IMR-90 (cell line): ENCODE measurements at regions not wholly inside any gene's neighbourhood (a gene's known extent, or its start where the extent isn't known, plus 50 kb on each side); places are given as distances from the start of the nearest gene placed in this dataset.

ENCODE experiments used
- ATAC-seq: fragments of 200-7000 bp; cut with Tn5 transposase; 2 replicates; pipeline ENCODE4 v1.9.1; 2020; ENCODE audit warnings: low read depth, mild to moderate bottlenecking, moderate library complexity
- BruUV-seq: library from RNA; stranded (reverse); fragments of 400-500 nt; replicated peaks from 2 replicates; lab custom pipeline; 2021; lab: Mats Ljungman, UMichigan
- CTCF ChIA-PET: fragments of 300-600 bp; formaldehyde crosslinking; extraction: SDS; loops from one replicate; lab custom pipeline; 2021; ENCODE audit warnings: antibody characterized with exemption; lab: Yijun Ruan, JAX
- POLR2A ChIA-PET: fragments of 300-600 bp; sonication (Branson Sonifier 250); formaldehyde crosslinking; loops from one replicate; lab custom pipeline; 2022; ENCODE audit warnings: antibody characterized with exemption; ENCODE audit not compliant: unreplicated experiment; lab: Charles Lee
- DNase-seq: peaks from one replicate; pipeline ENCODE4 v3.0.0; 2013
- H2AFZ ChIP-seq: replicated peaks from 2 replicates; pipeline ENCODE3; 2013; ENCODE audit warnings: low read length, mild to moderate bottlenecking; ENCODE audit not compliant: poor library complexity
- H2AK5ac ChIP-seq: 2 replicates; pipeline ENCODE4 v1.6.1; 2013; ENCODE audit warnings: low read depth, low read length, inconsistent platforms
- H2AK9ac ChIP-seq: replicated peaks from 2 replicates; pipeline ENCODE3; 2013; ENCODE audit warnings: mild to moderate bottlenecking, low read depth, low read length, moderate library complexity; ENCODE audit not compliant: poor library complexity
- H2BK120ac ChIP-seq: 2 replicates; pipeline ENCODE4 v1.6.1; 2013; ENCODE audit warnings: low read depth, low read length, inconsistent platforms
- H2BK15ac ChIP-seq: 3 replicates; pipeline ENCODE4 v1.6.1; 2013; ENCODE audit warnings: low read depth, low read length, inconsistent platforms
- H2BK20ac ChIP-seq: 2 replicates; pipeline ENCODE4 v1.6.1; 2013; ENCODE audit warnings: low read depth, mild to moderate bottlenecking, inconsistent platforms, low read length, moderate library complexity
- H2BK5ac ChIP-seq: 2 replicates; pipeline ENCODE4 v1.6.1; 2013; ENCODE audit warnings: mild to moderate bottlenecking, low read depth, low read length, inconsistent platforms; ENCODE audit not compliant: poor library complexity, severe bottlenecking
- H3K14ac ChIP-seq: replicated peaks from 2 replicates; pipeline ENCODE4 v1.6.1; 2013; ENCODE audit warnings: low read depth, low read length, inconsistent platforms
- H3K18ac ChIP-seq: 2 replicates; pipeline ENCODE4 v1.6.1; 2013; ENCODE audit warnings: low read depth, low read length, control low read depth
- H3K23ac ChIP-seq: 2 replicates; pipeline ENCODE4 v1.6.1; 2013; ENCODE audit warnings: low read depth, low read length, inconsistent platforms
- H3K27ac ChIP-seq: 2 replicates; pipeline ENCODE4 v1.5.1; 2013; ENCODE audit warnings: mild to moderate bottlenecking, control low read depth, low read length; ENCODE audit not compliant: insufficient read depth
- H3K27me3 ChIP-seq: 2 replicates; pipeline ENCODE4 v1.6.1; 2013; ENCODE audit warnings: low read length; ENCODE audit not compliant: control insufficient read depth, insufficient read depth
- H3K36me3 ChIP-seq: 2 replicates; pipeline ENCODE4 v1.6.1; 2013; ENCODE audit warnings: low read length, mixed read lengths; ENCODE audit not compliant: control insufficient read depth, insufficient read depth
- H3K4ac ChIP-seq: 2 replicates; pipeline ENCODE4 v1.6.1; 2013; ENCODE audit warnings: low read depth, low read length, inconsistent platforms
- H3K4me1 ChIP-seq: 2 replicates; pipeline ENCODE4 v1.6.1; 2013; ENCODE audit warnings: low read length, mixed read lengths; ENCODE audit not compliant: control insufficient read depth, insufficient read depth
- H3K4me2 ChIP-seq: 2 replicates; pipeline ENCODE4 v1.6.1; 2013; ENCODE audit warnings: low read depth, mild to moderate bottlenecking, control low read depth, low read length, moderate library complexity
- H3K4me3 ChIP-seq: 2 replicates; pipeline ENCODE4 v1.5.1; 2013; ENCODE audit warnings: low read depth, mild to moderate bottlenecking, control low read depth, low read length, moderate library complexity; ENCODE audit not compliant: insufficient read depth
- H3K56ac ChIP-seq: 2 replicates; pipeline ENCODE4 v1.6.1; 2013; ENCODE audit warnings: low read length, inconsistent platforms; ENCODE audit not compliant: insufficient read depth; ENCODE audit errors: extremely low read depth
- H3K79me1 ChIP-seq, 2 experiments: 2 replicates each; pipeline ENCODE4 v1.6.1; 2013; ENCODE audit warnings: low read length in 2 of 2, inconsistent platforms in 1 of 2, low read depth in 1 of 2
- H3K9ac ChIP-seq: 2 replicates; pipeline ENCODE4 v1.6.1; 2013; ENCODE audit warnings: low read depth, low read length, control low read depth
- H3K9me1 ChIP-seq: 2 replicates; pipeline ENCODE4 v1.6.1; 2013; ENCODE audit warnings: low read length, inconsistent platforms; ENCODE audit not compliant: insufficient read depth
- H3K9me3 ChIP-seq: 2 replicates; pipeline ENCODE4 v1.6.1; 2013; ENCODE audit warnings: low read length; ENCODE audit not compliant: control insufficient read depth, insufficient read depth
- H4K20me1 ChIP-seq: 2 replicates; pipeline ENCODE4 v1.6.1; 2013; ENCODE audit warnings: low read length, inconsistent platforms; ENCODE audit not compliant: insufficient read depth
- H4K5ac ChIP-seq: 2 replicates; pipeline ENCODE4 v1.6.1; 2013; ENCODE audit warnings: mild to moderate bottlenecking, low read depth, low read length, control low read depth
- H4K8ac ChIP-seq, 2 experiments: 2 replicates each; pipeline ENCODE4 v1.6.1; 2013; ENCODE audit warnings: low read depth in 2 of 2, low read length in 2 of 2, control low read depth in 1 of 2, inconsistent platforms in 1 of 2
- H4K91ac ChIP-seq: 2 replicates; pipeline ENCODE4 v1.6.1; 2013; ENCODE audit warnings: low read depth, low read length, inconsistent platforms; ENCODE audit not compliant: insufficient read depth
- BHLHE40 ChIP-seq: fragments of 150-350 bp; IDR thresholded peaks from 2 replicates; pipeline ENCODE4 v1.6.1; 2016; ENCODE audit warnings: mild to moderate bottlenecking, low read depth, low read length
- CHD1 ChIP-seq: IDR thresholded peaks from 2 replicates; pipeline ENCODE4 v1.6.1; 2012; ENCODE audit warnings: low read depth, low read length, improper control_type of control experiment
- FOS ChIP-seq: fragments of 150-350 bp; IDR thresholded peaks from 2 replicates; pipeline ENCODE4 v1.6.1; 2016; ENCODE audit warnings: low read depth, low read length
- MAFK ChIP-seq: IDR thresholded peaks from 2 replicates; pipeline ENCODE4 v1.6.1; 2012; ENCODE audit warnings: low read depth, low read length, improper control_type of control experiment
- MAZ ChIP-seq: IDR thresholded peaks from 2 replicates; pipeline ENCODE4 v1.6.1; 2012; ENCODE audit warnings: low read depth, mild to moderate bottlenecking, low read length, improper control_type of control experiment, moderate library complexity, borderline replicate concordance
- POLR2A ChIP-seq: IDR thresholded peaks from 2 replicates; pipeline ENCODE4 v1.6.1; 2012; ENCODE audit warnings: mild to moderate bottlenecking, low read depth, low read length
- RAD21 ChIP-seq: IDR thresholded peaks from 2 replicates; pipeline ENCODE4 v1.6.1; 2012; ENCODE audit warnings: low read length, improper control_type of control experiment
- RFX5 ChIP-seq: IDR thresholded peaks from 2 replicates; pipeline ENCODE4 v1.8.0; 2012; ENCODE audit warnings: low read depth, mild to moderate bottlenecking, low read length, moderate library complexity
- WGBS, 2 experiments: methylation state at CpG; one replicate each; pipeline versions ENCODE4 v1.1.5 to v1.1.7; 2013; ENCODE audit warnings: missing lambda C conversion rate in 2 of 2; ENCODE audit not compliant: insufficient read length in 1 of 2; ENCODE audit errors: extremely low coverage in 2 of 2; 5-methylcytosine and 5-hydroxymethylcytosine counted together
- dilution Hi-C: fragments of 300-500 bp; cut with HindIII; formaldehyde crosslinking; loops from one replicate; pipeline ENCODE4 v1.14.3; 2018; ENCODE audit warnings: low sequenced_read_pairs; ENCODE audit not compliant: unreplicated experiment
- in situ Hi-C: fragments of 300-500 bp; cut with MboI; formaldehyde crosslinking; loops from 3 replicates; pipeline ENCODE4 v1.14.3; 2019; ENCODE audit warnings: low sequenced_read_pairs, inconsistent platforms, mixed read lengths
- intact Hi-C: fragments of 100-400 bp; cut with micrococcal nuclease; formaldehyde crosslinking; loops from 2 replicates; pipeline ENCODE4 v1.10.0; 2022
- TF ChIP-seq, protein P1 (sequence below): fragments of 150-350 bp; IDR thresholded peaks from 2 replicates; pipeline ENCODE4 v1.6.1; 2016; ENCODE audit warnings: low read depth, mild to moderate bottlenecking, low read length, moderate library complexity, borderline replicate concordance
- TF ChIP-seq, protein P2 (sequence below): conservative IDR thresholded peaks from 2 replicates; pipeline ENCODE4 v1.5.1; 2012; ENCODE audit warnings: mild to moderate bottlenecking, low read depth, low read length, improper control_type of control experiment
- TF ChIP-seq, protein P3 (sequence below): fragments of 150-350 bp; IDR thresholded peaks from 2 replicates; pipeline ENCODE4 v1.6.1; 2017; ENCODE audit warnings: mild to moderate bottlenecking, antibody characterized with exemption, low read length, low read depth

DNA sequence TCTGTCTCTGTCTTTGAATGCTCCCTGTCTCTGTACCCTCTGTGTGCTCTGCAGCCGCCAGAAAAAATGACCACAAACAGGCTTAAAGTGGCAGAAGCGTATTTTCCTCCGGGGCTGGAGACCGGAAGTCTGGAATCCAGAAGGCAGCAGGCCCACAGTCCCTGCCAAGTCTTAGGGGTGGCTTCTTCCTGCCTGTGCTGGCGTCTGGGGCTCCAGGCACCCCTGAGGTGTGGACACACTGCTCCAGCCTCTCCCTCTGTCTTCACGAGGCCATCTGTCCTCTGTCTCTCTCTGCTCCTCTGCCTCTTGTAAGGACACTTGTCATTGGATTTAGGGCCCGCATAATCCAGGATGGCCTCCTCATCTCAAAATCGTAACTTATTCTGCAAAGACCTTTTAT, 298.4 kb upstream of the IRX4 start:
- ATAC-seq = no peak
- in situ Hi-C loops = no loop called here

More for the DNA sequence above, 298.4 kb upstream of the IRX4 start:
- H3K4me2 ChIP-seq = no peak overlapping the region
- TF ChIP-seq, protein P1, sequence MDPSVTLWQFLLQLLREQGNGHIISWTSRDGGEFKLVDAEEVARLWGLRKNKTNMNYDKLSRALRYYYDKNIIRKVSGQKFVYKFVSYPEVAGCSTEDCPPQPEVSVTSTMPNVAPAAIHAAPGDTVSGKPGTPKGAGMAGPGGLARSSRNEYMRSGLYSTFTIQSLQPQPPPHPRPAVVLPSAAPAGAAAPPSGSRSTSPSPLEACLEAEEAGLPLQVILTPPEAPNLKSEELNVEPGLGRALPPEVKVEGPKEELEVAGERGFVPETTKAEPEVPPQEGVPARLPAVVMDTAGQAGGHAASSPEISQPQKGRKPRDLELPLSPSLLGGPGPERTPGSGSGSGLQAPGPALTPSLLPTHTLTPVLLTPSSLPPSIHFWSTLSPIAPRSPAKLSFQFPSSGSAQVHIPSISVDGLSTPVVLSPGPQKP = no peak
- TF ChIP-seq BHLHE40 (no peak), MAZ (no peak), MAFK (no peak), CHD1 (no peak), POLR2A (no peak), RFX5 (no peak), FOS (no peak), RAD21 (no peak)
- TF ChIP-seq, protein P2, sequence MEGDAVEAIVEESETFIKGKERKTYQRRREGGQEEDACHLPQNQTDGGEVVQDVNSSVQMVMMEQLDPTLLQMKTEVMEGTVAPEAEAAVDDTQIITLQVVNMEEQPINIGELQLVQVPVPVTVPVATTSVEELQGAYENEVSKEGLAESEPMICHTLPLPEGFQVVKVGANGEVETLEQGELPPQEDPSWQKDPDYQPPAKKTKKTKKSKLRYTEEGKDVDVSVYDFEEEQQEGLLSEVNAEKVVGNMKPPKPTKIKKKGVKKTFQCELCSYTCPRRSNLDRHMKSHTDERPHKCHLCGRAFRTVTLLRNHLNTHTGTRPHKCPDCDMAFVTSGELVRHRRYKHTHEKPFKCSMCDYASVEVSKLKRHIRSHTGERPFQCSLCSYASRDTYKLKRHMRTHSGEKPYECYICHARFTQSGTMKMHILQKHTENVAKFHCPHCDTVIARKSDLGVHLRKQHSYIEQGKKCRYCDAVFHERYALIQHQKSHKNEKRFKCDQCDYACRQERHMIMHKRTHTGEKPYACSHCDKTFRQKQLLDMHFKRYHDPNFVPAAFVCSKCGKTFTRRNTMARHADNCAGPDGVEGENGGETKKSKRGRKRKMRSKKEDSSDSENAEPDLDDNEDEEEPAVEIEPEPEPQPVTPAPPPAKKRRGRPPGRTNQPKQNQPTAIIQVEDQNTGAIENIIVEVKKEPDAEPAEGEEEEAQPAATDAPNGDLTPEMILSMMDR = no peak
- TF ChIP-seq, protein P3, sequence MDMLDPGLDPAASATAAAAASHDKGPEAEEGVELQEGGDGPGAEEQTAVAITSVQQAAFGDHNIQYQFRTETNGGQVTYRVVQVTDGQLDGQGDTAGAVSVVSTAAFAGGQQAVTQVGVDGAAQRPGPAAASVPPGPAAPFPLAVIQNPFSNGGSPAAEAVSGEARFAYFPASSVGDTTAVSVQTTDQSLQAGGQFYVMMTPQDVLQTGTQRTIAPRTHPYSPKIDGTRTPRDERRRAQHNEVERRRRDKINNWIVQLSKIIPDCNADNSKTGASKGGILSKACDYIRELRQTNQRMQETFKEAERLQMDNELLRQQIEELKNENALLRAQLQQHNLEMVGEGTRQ = no peak
- H3K27ac ChIP-seq = no peak overlapping the region
- no peak overlapping the region for H3K14ac ChIP-seq
- no peak overlapping the region for H4K5ac ChIP-seq
- H2BK15ac ChIP-seq = no peak overlapping the region
- no peaks in the 10 kb centered on the region for H3K79me1 ChIP-seq
- H3K9me3 ChIP-seq = peaks cover 40% of the 10 kb centered on the region
- no peak overlapping the region for H3K4me3 ChIP-seq
- H3K56ac ChIP-seq = no peak overlapping the region
- WGBS, 2 experiments = 33% methylated on average over 6 of the region's 8 CpGs; no CpG with 5 or more reads in 1 of the 2 experiments
- CTCF ChIA-PET = no interaction called here
- H2AK5ac ChIP-seq = no peak overlapping the region
- no peaks in the 10 kb centered on the region for H3K27me3 ChIP-seq
- H3K18ac ChIP-seq = no peak overlapping the region
- no peaks in the 10 kb centered on the region for H3K9me1 ChIP-seq
- H4K8ac ChIP-seq = no peak overlapping the region
- no TSS peak for BruUV-seq
- no peaks in the 10 kb centered on the region for H3K36me3 ChIP-seq
- dilution Hi-C loops = no loop called here
- H2BK120ac ChIP-seq = no peak overlapping the region
- POLR2A ChIA-PET = no interaction called here
- H4K20me1 ChIP-seq = no peaks in the 10 kb centered on the region
- H2AK9ac ChIP-seq = no peak overlapping the region
- intact Hi-C loops = no loop called here
- no peak for DNase-seq
- no peak overlapping the region for H2BK20ac ChIP-seq
- H3K4ac ChIP-seq = no peak overlapping the region
- H2BK5ac ChIP-seq = no peak overlapping the region
- H4K91ac ChIP-seq = no peak overlapping the region
- no peak overlapping the region for H3K9ac ChIP-seq
- no peak overlapping the region for H3K23ac ChIP-seq
- H2AFZ ChIP-seq = no peak overlapping the region
- no peaks in the 10 kb centered on the region for H3K4me1 ChIP-seq
